GM06990 (cell line): ENCODE measurements at regions not wholly inside any gene's neighbourhood (a gene's known extent, or its start where the extent isn't known, plus 50 kb on each side); places are given as distances from the start of the nearest gene placed in this dataset.

Experiments
- DNase-seq: peaks from one replicate; pipeline ENCODE4 v3.0.0-alpha.2; 2011; ENCODE audit not compliant: insufficient read length; ENCODE audit errors: extremely low read depth
- H3K27me3 ChIP-seq: replicated peaks from 2 replicates; pipeline ENCODE4 v1.6.0; 2011; ENCODE audit warnings: low read length; ENCODE audit not compliant: control insufficient read depth, insufficient read depth
- H3K36me3 ChIP-seq: 2 replicates; pipeline ENCODE4 v1.5.1; 2011; ENCODE audit warnings: low read length; ENCODE audit not compliant: control insufficient read depth, insufficient read depth
- H3K4me3 ChIP-seq: replicated peaks from 2 replicates; pipeline ENCODE4 v1.5.1; 2011; ENCODE audit warnings: low read depth, mild to moderate bottlenecking, control low read depth, low read length
- TF ChIP-seq, protein P1 (sequence below): IDR thresholded peaks from 2 replicates; pipeline ENCODE4 v1.5.1; 2011; ENCODE audit warnings: low read length, control low read depth, mild to moderate bottlenecking, inconsistent platforms; ENCODE audit not compliant: insufficient read depth, poor library complexity, severe bottlenecking

DNA sequence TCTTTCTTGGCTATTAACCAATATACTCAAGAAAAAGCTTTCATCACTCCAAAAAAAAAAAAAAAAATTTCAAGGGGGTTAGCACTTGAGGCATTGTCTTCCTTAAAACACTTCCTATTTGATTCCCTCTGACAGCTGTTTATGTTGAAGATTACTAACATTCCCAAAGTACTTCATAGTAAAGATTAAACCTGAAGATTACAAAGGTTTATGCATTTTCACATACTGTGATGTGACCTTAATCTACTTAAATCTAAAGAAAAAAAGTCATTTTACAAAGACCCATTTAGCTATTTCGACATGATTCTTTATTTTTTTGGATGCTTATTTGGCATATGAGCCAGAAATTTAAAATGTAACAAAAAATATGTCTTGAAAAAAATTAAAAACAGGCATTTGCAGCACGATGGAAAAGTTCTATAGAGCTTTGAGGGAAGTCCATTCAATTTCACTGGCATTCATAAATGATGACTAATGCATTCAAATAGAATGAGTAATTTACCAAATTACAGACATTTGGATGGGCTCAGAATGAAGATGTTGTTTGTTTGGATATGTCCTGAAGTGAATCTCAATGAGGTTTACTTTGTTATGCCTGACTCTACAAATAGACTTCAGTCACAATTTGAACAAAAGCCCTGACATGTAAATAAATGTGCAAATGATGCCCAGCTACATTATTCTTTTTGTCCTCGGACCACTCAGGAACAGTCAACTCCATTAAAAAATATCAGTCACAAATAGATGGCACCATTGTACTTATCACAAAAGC lies 674.6 kb upstream of the MARCKS start:
- no peak overlapping the region for H3K4me3 ChIP-seq
- no peaks in the 10 kb centered on the region for H3K27me3 ChIP-seq
- H3K36me3 ChIP-seq = no peaks in the 10 kb centered on the region
- no peak for DNase-seq
- TF ChIP-seq, protein P1, sequence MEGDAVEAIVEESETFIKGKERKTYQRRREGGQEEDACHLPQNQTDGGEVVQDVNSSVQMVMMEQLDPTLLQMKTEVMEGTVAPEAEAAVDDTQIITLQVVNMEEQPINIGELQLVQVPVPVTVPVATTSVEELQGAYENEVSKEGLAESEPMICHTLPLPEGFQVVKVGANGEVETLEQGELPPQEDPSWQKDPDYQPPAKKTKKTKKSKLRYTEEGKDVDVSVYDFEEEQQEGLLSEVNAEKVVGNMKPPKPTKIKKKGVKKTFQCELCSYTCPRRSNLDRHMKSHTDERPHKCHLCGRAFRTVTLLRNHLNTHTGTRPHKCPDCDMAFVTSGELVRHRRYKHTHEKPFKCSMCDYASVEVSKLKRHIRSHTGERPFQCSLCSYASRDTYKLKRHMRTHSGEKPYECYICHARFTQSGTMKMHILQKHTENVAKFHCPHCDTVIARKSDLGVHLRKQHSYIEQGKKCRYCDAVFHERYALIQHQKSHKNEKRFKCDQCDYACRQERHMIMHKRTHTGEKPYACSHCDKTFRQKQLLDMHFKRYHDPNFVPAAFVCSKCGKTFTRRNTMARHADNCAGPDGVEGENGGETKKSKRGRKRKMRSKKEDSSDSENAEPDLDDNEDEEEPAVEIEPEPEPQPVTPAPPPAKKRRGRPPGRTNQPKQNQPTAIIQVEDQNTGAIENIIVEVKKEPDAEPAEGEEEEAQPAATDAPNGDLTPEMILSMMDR = no peak

DNA sequence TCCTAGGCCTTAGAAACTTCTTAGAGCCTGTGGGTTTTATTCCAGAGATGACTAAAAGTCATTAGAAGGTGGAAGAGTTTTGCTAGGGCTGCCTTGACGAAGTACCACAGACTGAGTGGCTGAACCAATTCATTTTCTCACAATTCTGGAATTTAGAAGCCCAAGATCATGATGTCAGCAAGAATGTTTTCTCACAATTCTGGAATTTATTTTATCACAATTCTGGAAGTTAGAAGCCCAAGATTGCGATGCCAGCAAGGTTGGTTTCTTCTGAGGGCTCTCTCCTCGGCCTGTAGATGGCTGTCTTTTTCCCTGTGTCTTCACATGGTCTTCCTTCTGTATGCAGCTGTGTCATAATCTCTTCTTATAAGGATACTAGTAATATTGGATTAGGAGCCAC lies 672.9 kb upstream of the MARCKS start:
- H3K4me3 ChIP-seq = no peak overlapping the region
- H3K36me3 ChIP-seq = no peaks in the 10 kb centered on the region
- TF ChIP-seq, protein P1 = no peak
- no peak for DNase-seq
- H3K27me3 ChIP-seq = no peaks in the 10 kb centered on the region

DNA sequence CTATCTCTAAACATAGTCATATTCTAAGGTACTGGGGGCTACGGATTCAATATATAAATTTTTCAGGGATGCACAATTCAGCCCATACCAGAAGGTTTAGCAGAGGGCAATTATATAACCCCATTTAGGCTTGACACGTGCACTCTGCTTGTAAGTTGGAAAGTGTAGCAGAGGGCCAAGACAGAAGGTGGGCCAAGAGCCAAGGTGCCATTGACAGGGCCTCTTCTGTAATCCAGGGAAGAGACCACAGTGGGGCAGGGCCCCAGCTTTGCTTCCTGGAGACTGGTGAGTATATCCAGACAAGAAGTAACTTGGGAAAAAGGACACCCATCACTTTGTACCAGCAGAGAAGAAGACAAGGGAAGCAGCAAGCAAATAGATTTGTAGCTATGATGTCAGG lies 672.4 kb upstream of the MARCKS start:
- Histone ChIP-seq H3K4me3 (no peak overlapping the region), H3K27me3 (no peaks in the 10 kb centered on the region), H3K36me3 (no peaks in the 10 kb centered on the region)
- TF ChIP-seq, protein P1 = no peak
- DNase-seq = no peak

DNA sequence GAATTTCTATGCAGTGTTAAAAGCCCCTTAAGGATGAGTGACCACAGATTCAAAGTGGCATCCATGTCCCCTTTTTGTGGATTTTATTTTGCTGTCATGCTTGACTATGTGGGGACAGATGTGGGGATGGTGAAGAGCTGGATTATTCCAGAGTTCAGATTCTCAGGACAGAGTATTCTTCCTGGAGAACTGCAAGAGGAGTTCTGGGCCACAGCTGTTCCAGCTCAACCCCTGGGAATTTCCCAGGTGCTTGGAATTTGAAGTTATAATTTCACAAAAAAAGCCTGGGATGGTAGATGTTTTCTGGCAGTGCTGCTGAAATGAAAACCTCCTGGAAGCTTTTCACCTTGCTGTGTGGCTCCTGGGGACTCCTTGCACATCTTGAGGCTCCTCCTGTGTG lies 671.8 kb upstream of the MARCKS start:
- TF ChIP-seq, protein P1 = no peak
- Histone ChIP-seq H3K4me3 (no peak overlapping the region), H3K27me3 (no peaks in the 10 kb centered on the region), H3K36me3 (no peaks in the 10 kb centered on the region)
- no peak for DNase-seq

DNA sequence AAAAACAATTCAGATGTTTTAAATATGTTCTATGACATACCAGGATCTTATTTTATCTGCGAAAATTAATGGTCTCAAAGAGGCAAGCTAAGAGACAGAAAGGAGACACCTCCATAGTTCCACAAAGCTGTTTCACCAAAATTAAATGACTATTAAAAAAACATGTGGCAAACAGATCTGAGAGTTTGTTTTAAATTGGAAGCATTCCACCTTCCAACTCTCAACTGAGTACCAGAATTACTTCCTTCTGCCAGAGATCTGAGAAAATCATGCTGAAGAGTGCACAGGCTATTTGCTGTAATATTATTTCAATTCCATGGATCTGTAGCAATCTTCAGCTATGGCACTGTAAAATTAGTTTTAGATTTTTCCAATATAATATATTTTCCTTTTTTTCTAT lies 669.5 kb upstream of the MARCKS start:
- Histone ChIP-seq H3K36me3 (no peaks in the 10 kb centered on the region), H3K4me3 (no peak overlapping the region), H3K27me3 (no peaks in the 10 kb centered on the region)
- no peak for DNase-seq
- TF ChIP-seq, protein P1 = no peak

DNA sequence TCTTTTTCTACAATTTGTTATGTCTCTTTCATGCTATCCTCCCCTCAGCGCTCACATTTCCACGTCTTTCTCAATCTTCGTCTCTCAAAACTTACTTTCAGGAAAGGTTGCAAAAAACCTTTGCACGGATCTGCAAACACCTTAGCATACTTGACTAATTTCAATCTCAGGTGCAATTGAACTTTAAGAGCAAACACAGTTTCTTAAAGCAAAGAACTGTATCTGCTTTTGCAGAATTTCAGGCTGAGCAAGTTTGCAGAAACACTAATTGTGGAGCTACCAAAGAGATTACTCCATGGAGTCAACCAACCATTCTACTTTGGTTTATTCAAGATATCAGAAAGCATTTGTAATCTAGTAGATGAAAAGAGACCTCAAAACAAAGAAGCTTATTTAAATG lies 668.2 kb upstream of the MARCKS start:
- TF ChIP-seq, protein P1 = no peak
- no peaks in the 10 kb centered on the region for H3K36me3 ChIP-seq
- no peak for DNase-seq
- H3K27me3 ChIP-seq = no peaks in the 10 kb centered on the region
- H3K4me3 ChIP-seq = no peak overlapping the region
